Aorta (tissue), 5 donors: ENCODE measurements at regions not wholly inside any gene's neighbourhood (a gene's known extent, or its start where the extent isn't known, plus 50 kb on each side); places are given as distances from the start of the nearest gene placed in this dataset.

Experiments
- ATAC-seq: fragments of 200-7000 bp; cut with Tn5 transposase; one replicate; pipeline ENCODE4 v1.9.1; 2022; ENCODE audit warnings: moderate library complexity; ENCODE audit not compliant: low FRiP score
- DNase-seq, 2 donors: peaks; one replicate each; pipeline ENCODE4 v3.0.0-alpha.2; 2020
- H3K27ac ChIP-seq, 2 donors: one replicate each; pipeline ENCODE4 v1.5.1; 2013; ENCODE audit warnings: low read length in 2 of 2, mild to moderate bottlenecking in 2 of 2, moderate library complexity in 2 of 2, control low read depth in 1 of 2, inconsistent platforms in 1 of 2, low read depth in 1 of 2
- H3K27me3 ChIP-seq, 2 donors: one replicate each; pipeline ENCODE4 v1.6.1; 2013; ENCODE audit warnings: control low read depth in 1 of 2, low read length in 1 of 2, mild to moderate bottlenecking in 1 of 2, moderate library complexity in 1 of 2; ENCODE audit not compliant: insufficient read depth in 2 of 2, control insufficient read depth in 1 of 2
- H3K36me3 ChIP-seq, 2 donors: one replicate each; pipeline ENCODE4 v1.6.1; 2013; ENCODE audit warnings: control low read depth in 1 of 2, low read length in 1 of 2, mild to moderate bottlenecking in 1 of 2; ENCODE audit not compliant: insufficient read depth in 2 of 2, control insufficient read depth in 1 of 2
- H3K4me1 ChIP-seq, 2 donors: one replicate each; pipeline ENCODE4 v1.6.1; 2013; ENCODE audit warnings: low read length in 2 of 2, control low read depth in 1 of 2, mild to moderate bottlenecking in 1 of 2, moderate library complexity in 1 of 2; ENCODE audit not compliant: insufficient read depth in 2 of 2, control insufficient read depth in 1 of 2
- H3K4me3 ChIP-seq, 2 donors: one replicate each; pipeline ENCODE4 v1.5.1; 2013; ENCODE audit warnings: low read length in 2 of 2, control low read depth in 1 of 2, mild to moderate bottlenecking in 1 of 2
- H3K9me3 ChIP-seq: one replicate; pipeline ENCODE4 v1.6.1; 2013; ENCODE audit warnings: mild to moderate bottlenecking, low read length; ENCODE audit not compliant: control insufficient read depth
- WGBS, 2 donors: extraction: QIAGEN DNeasy Blood & Tissue Kit; methylation state at CpG; one replicate each; pipeline ENCODE4 v1.1.7; 2013; 5-methylcytosine and 5-hydroxymethylcytosine counted together
- intact Hi-C, 2 donors: fragments of 100-400 bp; cut with DNase I; formaldehyde crosslinking; loops; one replicate each; pipeline versions ENCODE4 v1.14.2 to v1.15.0; 2022
- donor health status: healthy with polysubstance abuse.
- donor health status: Bipolar disorder and iron deficiency.
- donor health status: DM: no; HTN: no; CAD: no.
- donor health status: DM: no; HTN: no; CAD: no.
- donor health status: DM: yes; HTN: yes; CAD: no.

DNA sequence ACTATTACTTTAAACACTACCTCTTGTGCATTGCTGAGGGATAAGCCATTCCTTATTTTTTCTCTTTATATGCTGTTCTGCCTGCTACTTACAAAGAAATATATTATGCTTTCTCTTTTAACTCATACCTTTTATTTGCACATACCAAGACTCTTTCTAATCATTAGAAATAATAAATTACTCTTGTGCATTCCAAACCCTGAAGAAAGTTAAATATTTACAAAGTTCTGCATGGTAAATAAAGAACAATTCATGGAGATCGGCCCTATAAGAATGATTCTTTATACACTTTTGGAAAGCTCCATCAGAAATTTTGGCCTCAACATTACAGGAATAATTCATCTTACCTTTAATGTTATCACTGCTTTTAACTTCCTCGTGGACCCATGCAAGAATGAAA, 86.7 kb upstream of the PALMD start:
- DNase-seq (no peak), ATAC-seq (no peak)
- H3K27ac ChIP-seq, result no peak overlapping the region
- no peaks in the 10 kb centered on the region for H3K27me3 ChIP-seq
- 42 to 47% methylated on average over 2 of the region's 2 CpGs for WGBS, 2 donors
- no peaks in the 10 kb centered on the region for H3K36me3 ChIP-seq
- no peaks in the 10 kb centered on the region for H3K4me1 ChIP-seq
- peaks cover 2% of the 10 kb centered on the region for H3K9me3 ChIP-seq
- no peak overlapping the region for H3K4me3 ChIP-seq
- intact Hi-C loops, result no loop called here

DNA sequence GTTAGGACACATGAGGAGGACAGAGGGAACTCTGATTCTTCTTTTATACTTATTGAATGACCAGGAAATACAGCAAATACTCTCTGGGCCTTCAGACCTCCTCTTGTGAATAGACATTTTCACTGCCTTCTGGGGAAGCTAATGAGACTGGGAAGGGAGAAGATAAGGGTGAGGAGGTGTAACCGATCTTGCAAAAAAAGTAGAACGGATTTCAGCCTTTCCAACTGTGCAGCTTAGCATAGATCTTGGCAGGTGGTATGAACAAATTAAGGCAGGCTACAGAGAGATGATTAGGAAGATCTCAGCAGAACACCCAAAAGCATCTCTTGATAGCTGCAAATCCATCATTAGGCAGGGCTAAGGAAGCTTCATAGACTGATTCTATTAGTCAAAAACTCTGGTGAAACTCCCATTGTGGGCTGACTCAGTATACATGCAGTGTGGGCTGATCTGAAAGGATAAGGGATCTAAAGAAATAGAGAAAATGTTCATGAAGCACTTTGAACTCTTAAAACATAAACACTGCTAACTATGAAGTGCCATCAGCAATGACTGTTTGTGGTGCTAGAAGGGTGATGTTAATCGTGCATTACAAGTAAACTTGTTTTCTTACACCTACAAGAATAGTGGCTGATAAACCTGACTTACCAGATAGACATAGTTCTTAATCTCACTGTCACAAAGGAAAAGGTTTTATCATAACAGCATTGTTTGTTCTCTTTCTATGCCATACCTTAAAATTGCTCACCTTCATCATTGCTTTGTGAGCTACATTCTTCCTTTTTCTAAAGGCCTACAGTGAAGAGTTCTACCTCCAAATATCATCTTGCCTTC, 85.5 kb upstream of the PALMD start:
- intact Hi-C loops, result no loop called here
- WGBS, 2 donors, result 74 to 80% methylated on average over 3 of the region's 3 CpGs

GRCh38 chr1:99561952-99562351, 84.0 kb upstream of the PALMD start:
- intact Hi-C loops, result no loop called here
- Histone ChIP-seq H3K36me3 (no peaks in the 10 kb centered on the region), H3K27ac (no peak overlapping the region), H3K4me1 (no peaks in the 10 kb centered on the region), H3K27me3 (no peaks in the 10 kb centered on the region), H3K9me3 (peaks cover 2% of the 10 kb centered on the region), H3K4me3 (no peak overlapping the region)
- DNase-seq (no peak), ATAC-seq (no peak)
- WGBS, 2 donors, result 93 to 95% methylated on average over 6 of the region's 6 CpGs

More for the DNA sequence above, 85.5 kb upstream of the PALMD start:
- Histone ChIP-seq H3K4me1 (no peaks in the 10 kb centered on the region), H3K9me3 (peaks cover 2% of the 10 kb centered on the region), H3K27ac (no peak overlapping the region), H3K36me3 (no peaks in the 10 kb centered on the region), H3K4me3 (no peak overlapping the region), H3K27me3 (no peaks in the 10 kb centered on the region)
- no peak for ATAC-seq
- DNase-seq, result no peak

DNA sequence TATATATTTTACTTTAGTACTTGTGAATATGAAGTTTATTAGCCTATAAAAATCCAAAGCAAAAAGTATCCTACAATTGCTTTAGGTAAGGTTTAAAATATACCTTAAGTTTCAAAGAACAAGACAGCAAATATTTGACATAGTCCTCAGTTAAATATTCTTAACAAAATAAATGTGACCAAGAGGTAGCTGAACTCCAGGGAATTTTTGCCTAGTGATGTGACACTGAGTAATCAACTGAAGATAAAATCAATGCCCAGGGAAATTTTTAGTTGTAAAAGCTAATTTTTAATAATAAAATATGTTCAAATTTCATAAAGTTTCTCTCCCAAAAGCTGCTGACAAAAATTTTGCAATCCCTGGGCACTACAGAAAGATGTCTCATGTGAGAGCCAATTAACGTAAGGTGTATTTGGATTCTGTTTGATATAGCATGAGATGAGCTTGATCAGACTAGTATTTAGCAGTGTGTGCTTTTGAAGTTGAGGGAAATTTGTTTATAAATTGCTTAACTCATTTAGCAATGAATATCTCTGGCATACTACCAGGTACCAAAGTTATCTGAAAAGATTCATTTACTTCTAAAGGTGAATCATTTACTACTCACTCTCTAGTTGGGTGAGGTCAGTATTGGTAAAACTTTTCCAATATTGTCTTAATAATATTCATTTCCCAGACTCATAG, 80.2 kb upstream of the PALMD start:
- intact Hi-C loops, result no loop called here
- 90 to 94% methylated on average over 1 of the region's 1 CpG for WGBS, 2 donors
- ATAC-seq, result no peak

DNA sequence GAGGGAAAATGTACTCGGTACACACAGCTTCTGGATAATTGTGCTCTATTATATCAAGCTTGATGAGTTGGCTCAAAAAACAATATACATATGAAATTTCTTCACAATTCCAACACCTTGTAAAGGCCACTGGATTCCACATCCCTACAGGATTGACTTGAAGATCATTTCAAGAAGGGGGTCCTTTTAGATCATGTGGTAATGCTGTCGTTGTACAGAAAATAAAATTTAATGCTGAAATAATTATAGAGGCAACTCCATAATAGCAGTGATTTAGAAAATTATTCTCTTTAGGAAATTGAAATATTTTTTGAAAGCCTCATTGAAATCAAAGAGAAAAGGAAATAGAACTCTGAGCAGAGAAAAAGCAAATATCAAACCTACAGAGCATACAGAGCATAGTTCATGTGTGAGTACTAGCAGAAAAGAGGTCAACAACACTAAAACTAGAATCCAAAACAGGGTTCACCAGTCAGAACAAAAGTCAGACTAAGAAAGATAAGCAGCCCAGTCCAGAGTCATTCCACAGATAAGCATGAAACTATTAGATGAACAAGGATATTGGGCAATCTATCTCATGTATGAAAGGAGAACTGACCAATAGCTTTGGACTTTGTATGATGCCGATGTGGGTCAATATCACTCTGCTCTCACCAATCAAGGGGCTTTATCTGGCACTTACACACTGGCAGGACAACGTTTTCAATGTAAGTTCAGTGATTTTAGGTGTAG, 79.5 kb upstream of the PALMD start:
- no peaks in the 10 kb centered on the region for H3K27me3 ChIP-seq

More for the DNA sequence above, 80.2 kb upstream of the PALMD start:
- Histone ChIP-seq H3K9me3 (no peaks in the 10 kb centered on the region), H3K27me3 (no peaks in the 10 kb centered on the region), H3K27ac (no peak overlapping the region), H3K4me1 (no peaks in the 10 kb centered on the region), H3K36me3 (no peaks in the 10 kb centered on the region), H3K4me3 (no peak overlapping the region)
- no peak for DNase-seq

DNA sequence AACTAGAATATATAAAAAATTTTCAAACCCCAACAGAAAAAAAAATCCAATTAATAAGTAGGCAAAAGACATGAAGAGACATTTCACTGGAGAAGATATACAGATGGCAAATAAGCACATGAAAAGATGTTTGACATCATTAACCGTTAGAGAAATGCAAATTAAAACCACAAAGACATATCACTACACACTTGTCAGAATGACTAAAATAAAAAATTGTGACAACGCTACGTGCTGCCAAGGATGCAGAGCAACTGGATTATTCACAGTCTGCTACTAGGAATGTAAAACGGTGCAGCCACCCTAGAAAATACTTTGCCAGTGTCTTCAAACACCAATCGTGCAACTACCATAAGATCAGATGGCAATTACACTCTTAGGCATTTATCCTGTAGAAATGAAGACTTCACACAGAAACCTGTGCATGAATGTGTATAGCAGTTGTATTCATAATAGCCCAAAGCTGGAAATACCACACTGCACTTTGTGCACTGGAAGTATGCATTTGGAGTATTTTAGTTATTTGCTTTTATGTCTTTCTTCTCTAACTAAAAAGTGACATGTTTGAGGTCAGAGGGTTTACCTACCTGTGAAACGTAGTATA, 75.3 kb upstream of the PALMD start:
- WGBS, 2 donors, result 63 to 67% methylated on average over 6 of the region's 6 CpGs
- DNase-seq, result no peak
- Histone ChIP-seq H3K27me3 (no peaks in the 10 kb centered on the region), H3K27ac (no peak overlapping the region), H3K36me3 (no peaks in the 10 kb centered on the region), H3K9me3 (no peaks in the 10 kb centered on the region), H3K4me3 (no peak overlapping the region), H3K4me1 (no peaks in the 10 kb centered on the region)
- no peak for ATAC-seq
- intact Hi-C loops, result no loop called here

More for the DNA sequence above, 79.5 kb upstream of the PALMD start:
- Histone ChIP-seq H3K27ac (no peak overlapping the region), H3K4me1 (no peaks in the 10 kb centered on the region), H3K36me3 (no peaks in the 10 kb centered on the region), H3K4me3 (no peak overlapping the region), H3K9me3 (no peaks in the 10 kb centered on the region)
- ATAC-seq (no peak), DNase-seq (no peak)
- intact Hi-C loops, result no loop called here
- 73 to 79% methylated on average over 4 of the region's 4 CpGs for WGBS, 2 donors

DNA sequence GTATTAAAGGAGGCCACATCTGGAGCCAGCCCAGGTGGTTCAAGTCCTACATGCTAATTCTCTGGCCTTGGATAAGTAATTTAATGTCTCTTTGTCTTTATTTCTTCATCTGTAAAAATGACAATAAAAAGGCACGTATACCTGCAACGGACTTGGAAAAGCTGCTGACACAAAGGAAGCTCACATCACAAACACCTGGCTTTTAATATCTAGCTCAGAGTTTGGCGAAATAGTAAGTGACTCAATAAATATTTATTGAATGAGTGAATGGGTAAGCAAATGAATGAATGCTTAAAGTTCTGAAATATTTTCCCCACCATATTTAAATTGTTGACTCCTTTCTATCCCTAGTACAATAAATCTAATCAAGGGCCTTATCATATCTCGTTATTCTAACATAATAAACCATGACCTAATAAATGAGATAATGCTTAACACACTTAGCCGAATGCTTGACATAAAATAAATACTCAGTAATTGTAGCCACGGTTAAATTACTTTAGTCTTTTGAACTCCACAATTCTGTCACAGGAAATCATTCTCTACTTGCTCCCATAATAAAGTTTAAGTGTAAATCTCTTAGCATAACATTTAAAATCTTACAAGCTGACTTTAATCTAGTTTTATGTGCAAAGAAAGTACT, 74.7 kb upstream of the PALMD start:
- Histone ChIP-seq H3K4me1 (no peaks in the 10 kb centered on the region), H3K4me3 (no peak overlapping the region), H3K36me3 (no peaks in the 10 kb centered on the region), H3K9me3 (no peaks in the 10 kb centered on the region), H3K27ac (no peak overlapping the region), H3K27me3 (no peaks in the 10 kb centered on the region)
- WGBS, 2 donors, result 55 to 57% methylated on average over 6 of the region's 6 CpGs
- DNase-seq, result no peak
- intact Hi-C loops, result no loop called here
- ATAC-seq, result no peak

DNA sequence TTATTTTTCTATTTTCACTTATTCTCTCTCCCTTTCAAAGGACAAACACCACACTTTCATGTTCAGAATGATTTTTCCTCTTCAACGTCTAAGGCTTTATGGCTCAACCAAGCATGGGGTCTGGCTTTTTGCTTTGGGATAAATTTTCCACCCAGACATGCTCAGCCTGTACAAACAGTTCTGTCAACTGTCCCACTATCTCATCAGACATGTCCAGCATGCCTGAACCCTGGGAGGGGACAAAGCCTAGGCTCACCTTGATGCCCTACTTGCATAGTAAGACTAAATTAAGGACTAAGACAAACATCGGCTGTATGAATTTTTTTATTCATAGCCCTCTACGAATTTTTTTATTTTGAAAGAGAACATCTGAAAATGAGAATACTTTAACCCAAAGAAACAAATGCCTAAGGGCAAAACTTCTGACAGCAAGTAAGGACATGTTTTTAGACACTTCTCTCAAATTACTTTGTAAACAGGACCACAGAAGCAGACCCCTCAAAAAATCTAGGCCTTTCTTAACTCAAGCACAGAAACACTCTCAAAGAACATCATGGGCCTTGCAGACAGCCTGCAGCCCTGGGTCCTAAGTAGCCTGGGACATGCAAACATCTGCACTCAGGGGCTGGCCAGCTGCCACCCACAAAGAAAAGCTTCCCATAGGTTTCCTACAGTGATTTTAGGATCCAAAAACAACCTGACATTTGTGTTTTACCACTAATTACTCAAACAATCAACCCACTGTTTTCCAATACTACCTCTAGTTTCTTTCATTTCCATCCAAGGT, 72.3 kb upstream of the PALMD start:
- H3K4me3 ChIP-seq, result no peak overlapping the region
- intact Hi-C loops, result no loop called here
- H3K27ac ChIP-seq, result no peak overlapping the region
- ATAC-seq (no peak), DNase-seq (no peak)
- H3K27me3 ChIP-seq, result no peaks in the 10 kb centered on the region
- H3K36me3 ChIP-seq, result no peaks in the 10 kb centered on the region
- H3K4me1 ChIP-seq, result no peaks in the 10 kb centered on the region
- 36 to 66% methylated on average over 3 of the region's 3 CpGs for whole genome bisulfite sequencing, 2 donors
- H3K9me3 ChIP-seq, result no peaks in the 10 kb centered on the region
